H9 (cell line): ENCODE measurements at regions not wholly inside any gene's neighbourhood (a gene's known extent, or its start where the extent isn't known, plus 50 kb on each side); places are given as distances from the start of the nearest gene placed in this dataset.

Source experiments
- DNase-seq: peaks from one replicate; pipeline ENCODE4 v3.0.0-alpha.2; 2017
- H2AFZ ChIP-seq: one replicate; pipeline ENCODE4 v1.6.1; 2013; ENCODE audit warnings: mild to moderate bottlenecking, low read length, control low read depth, moderate library complexity
- H2AK5ac ChIP-seq: 2 replicates; pipeline ENCODE4 v1.6.1; 2013; ENCODE audit warnings: low read length, control low read depth, mixed read lengths; ENCODE audit not compliant: insufficient read length
- H2BK120ac ChIP-seq: one replicate; pipeline ENCODE4 v1.6.1; 2013; ENCODE audit warnings: low read depth, mild to moderate bottlenecking, low read length, control low read depth, inconsistent platforms; ENCODE audit not compliant: poor library complexity, severe bottlenecking
- H2BK12ac ChIP-seq: 2 replicates; pipeline ENCODE4 v1.6.1; 2013; ENCODE audit warnings: low read length, control low read depth, mixed read lengths, low read depth; ENCODE audit not compliant: insufficient read length
- H2BK15ac ChIP-seq: 2 replicates; pipeline ENCODE4 v1.6.1; 2013; ENCODE audit warnings: low read depth, low read length, control low read depth
- H2BK20ac ChIP-seq: one replicate; pipeline ENCODE4 v1.6.1; 2013; ENCODE audit warnings: low read depth, mild to moderate bottlenecking, low read length, control low read depth, inconsistent platforms; ENCODE audit not compliant: poor library complexity, severe bottlenecking
- H2BK5ac ChIP-seq: 2 replicates; pipeline ENCODE4 v1.6.1; 2013; ENCODE audit warnings: low read length, control low read depth, mixed read lengths; ENCODE audit not compliant: insufficient read length
- H3K14ac ChIP-seq: 2 replicates; pipeline ENCODE4 v1.6.1; 2013; ENCODE audit warnings: low read length, control low read depth; ENCODE audit not compliant: insufficient read depth
- H3K18ac ChIP-seq: 2 replicates; pipeline ENCODE4 v1.6.1; 2013; ENCODE audit warnings: low read depth, mild to moderate bottlenecking, mixed read lengths, low read length, control low read depth; ENCODE audit not compliant: insufficient read length
- H3K23ac ChIP-seq: 2 replicates; pipeline ENCODE4 v1.6.1; 2013; ENCODE audit warnings: low read length, control low read depth, mixed read lengths, low read depth; ENCODE audit not compliant: insufficient read length
- H3K23me2 ChIP-seq: 2 replicates; pipeline ENCODE4 v1.6.1; 2013; ENCODE audit warnings: low read depth, mild to moderate bottlenecking, mixed read lengths, low read length, control low read depth; ENCODE audit not compliant: insufficient read length, poor library complexity, severe bottlenecking
- H3K27ac ChIP-seq: 2 replicates; pipeline ENCODE4 v1.5.1; 2013; ENCODE audit warnings: low read length, control low read depth, mixed read lengths, low read depth; ENCODE audit not compliant: insufficient read length
- H3K27me3 ChIP-seq: 2 replicates; pipeline ENCODE4 v1.6.1; 2013; ENCODE audit warnings: low read length, control low read depth, inconsistent platforms; ENCODE audit not compliant: insufficient read depth
- H3K4ac ChIP-seq: 2 replicates; pipeline ENCODE4 v1.6.1; 2013; ENCODE audit warnings: low read depth, mild to moderate bottlenecking, control low read depth, inconsistent platforms, low read length, moderate library complexity
- H3K4me1 ChIP-seq: 2 replicates; pipeline ENCODE4 v1.6.1; 2013; ENCODE audit warnings: low read length, control low read depth, inconsistent platforms; ENCODE audit not compliant: insufficient read depth
- H3K4me2 ChIP-seq: 2 replicates; pipeline ENCODE4 v1.6.1; 2013; ENCODE audit warnings: low read length, control low read depth, mixed read lengths; ENCODE audit not compliant: insufficient read length, insufficient read depth
- H3K56ac ChIP-seq: 2 replicates; pipeline ENCODE4 v1.6.1; 2013; ENCODE audit warnings: low read depth, mild to moderate bottlenecking, mixed read lengths, low read length, control low read depth; ENCODE audit not compliant: insufficient read length
- H3K79me1 ChIP-seq: 2 replicates; pipeline ENCODE4 v1.6.1; 2013; ENCODE audit warnings: low read depth, mild to moderate bottlenecking, moderate library complexity, low read length, control low read depth, inconsistent platforms; ENCODE audit not compliant: insufficient read depth, poor library complexity, severe bottlenecking
- H3K79me2 ChIP-seq: 2 replicates; pipeline ENCODE4 v1.6.1; 2013; ENCODE audit warnings: low read length, control low read depth, inconsistent platforms; ENCODE audit not compliant: insufficient read depth
- H3K9ac ChIP-seq: 2 replicates; pipeline ENCODE4 v1.6.1; 2013; ENCODE audit warnings: low read length, control low read depth, mixed read lengths; ENCODE audit not compliant: insufficient read length; ENCODE audit errors: extremely low read depth
- H3K9me3 ChIP-seq: one replicate; pipeline ENCODE4 v1.6.1; 2013; ENCODE audit warnings: low read depth, low read length, inconsistent platforms; ENCODE audit not compliant: control insufficient read depth
- H3T11ph ChIP-seq: one replicate; pipeline ENCODE4 v1.6.1; 2013; ENCODE audit warnings: mild to moderate bottlenecking, low read length, control low read depth, inconsistent platforms
- H4K20me1 ChIP-seq: one replicate; pipeline ENCODE4 v1.6.1; 2013; ENCODE audit not compliant: control insufficient read depth, insufficient read length, insufficient read depth
- H4K5ac ChIP-seq: 2 replicates; pipeline ENCODE4 v1.6.1; 2013; ENCODE audit warnings: low read depth, mild to moderate bottlenecking, mixed read lengths, low read length, control low read depth; ENCODE audit not compliant: insufficient read length
- H4K8ac ChIP-seq: replicated peaks from 2 replicates; pipeline ENCODE4 v1.6.1; 2013; ENCODE audit warnings: low read length, control low read depth, mixed read lengths, low read depth; ENCODE audit not compliant: insufficient read length
- H4K91ac ChIP-seq: 2 replicates; pipeline ENCODE4 v1.6.1; 2013; ENCODE audit warnings: low read depth, mild to moderate bottlenecking, moderate library complexity, mixed read lengths, low read length, control low read depth; ENCODE audit not compliant: insufficient read length
- H3K27ac Mint-ChIP-seq, 3 experiments: 2 replicates in 2 of 3; 3 replicates in 1 of 3; pipeline ENCODE4 v1.8.0; 2020 to 2021; ENCODE audit warnings: mixed read lengths in 3 of 3, mild to moderate bottlenecking in 1 of 3, moderate library complexity in 1 of 3
- H3K27me3 Mint-ChIP-seq: 2 replicates; pipeline ENCODE4 v1.8.0; 2021; ENCODE audit warnings: low read depth, mild to moderate bottlenecking, moderate library complexity, mixed read lengths
- H3K36me3 Mint-ChIP-seq, 3 experiments: 2 replicates in 2 of 3; 3 replicates in 1 of 3; pipeline ENCODE4 v1.8.0; 2020 to 2021; ENCODE audit warnings: low read depth in 3 of 3, mixed read lengths in 3 of 3; ENCODE audit not compliant: insufficient read depth in 1 of 3
- H3K4me1 Mint-ChIP-seq, 2 experiments: 2 replicates each; pipeline ENCODE4 v1.8.0; 2020; ENCODE audit warnings: mixed read lengths in 2 of 2
- H3K4me3 Mint-ChIP-seq, 2 experiments: 2 replicates in 1 of 2; 3 replicates in 1 of 2; pipeline ENCODE4 v1.8.0; 2020 to 2021; ENCODE audit warnings: mild to moderate bottlenecking in 2 of 2, mixed read lengths in 2 of 2, moderate library complexity in 1 of 2
- H3K9me3 Mint-ChIP-seq, 2 experiments: 2 replicates in 1 of 2; 3 replicates in 1 of 2; pipeline ENCODE4 v1.8.0; 2020; ENCODE audit warnings: mild to moderate bottlenecking in 2 of 2, mixed read lengths in 2 of 2, moderate library complexity in 1 of 2
- WGBS: extraction: QIAGEN DNeasy Blood & Tissue Kit; methylation state at CpG from one replicate; pipeline ENCODE4 v1.1.7; 2013; ENCODE audit warnings: missing lambda C conversion rate, low lambda C conversion rate, mixed read lengths; ENCODE audit not compliant: insufficient read length; ENCODE audit errors: extremely low coverage; 5-methylcytosine and 5-hydroxymethylcytosine counted together
- TF ChIP-seq, protein P1 (sequence below): fragments of 200-600 bp; sonication (generic); conservative IDR thresholded peaks from 3 replicates; pipeline ENCODE4 v1.8.0; 2021; ENCODE audit warnings: antibody characterized with exemption, mild to moderate bottlenecking

DNA sequence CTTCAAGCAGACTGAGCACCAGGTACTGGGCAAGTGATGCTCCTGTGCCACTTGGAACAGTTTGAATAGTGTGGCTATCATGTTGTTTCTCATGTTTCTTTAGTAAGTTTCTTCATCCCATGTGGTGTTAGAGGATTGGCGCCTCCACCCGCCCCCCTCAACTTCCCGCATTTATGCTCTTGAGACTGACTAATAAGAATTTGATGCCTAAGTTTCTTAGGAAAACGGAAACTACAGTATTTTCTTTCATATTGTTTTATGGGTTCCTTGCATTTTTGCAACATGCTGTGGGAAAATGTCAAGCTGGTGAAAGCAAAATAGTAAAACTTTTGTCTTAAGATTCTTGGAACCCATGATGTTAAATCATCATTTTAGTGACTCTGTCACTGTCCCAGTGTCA lies 101.2 kb upstream of the SLC4A4 start:
- Histone ChIP-seq H2BK12ac (no peak overlapping the region), H3K4me2 (no peak overlapping the region), H4K8ac (no peak overlapping the region), H3K27ac (no peak overlapping the region), H3T11ph (no peak overlapping the region), H2AK5ac (no peak overlapping the region), H2BK120ac (no peak overlapping the region), H3K79me2 (no peaks in the 10 kb centered on the region), H2BK15ac (no peak overlapping the region), H4K91ac (no peak overlapping the region), H4K5ac (no peak overlapping the region), H3K23ac (no peak overlapping the region), H4K20me1 (no peaks in the 10 kb centered on the region), H3K4ac (no peak overlapping the region), H3K56ac (no peak overlapping the region), H3K4me1 (no peaks in the 10 kb centered on the region), H3K27me3 (no peaks in the 10 kb centered on the region), H3K9me3 (no peaks in the 10 kb centered on the region), H3K9ac (no peak overlapping the region), H3K79me1 (no peaks in the 10 kb centered on the region), H3K18ac (no peak overlapping the region), H3K23me2 (no peaks in the 10 kb centered on the region), H2BK20ac (no peak overlapping the region), H2AFZ (no peak overlapping the region), H2BK5ac (no peak overlapping the region), H3K14ac (no peak overlapping the region)
- Mint-ChIP-seq H3K4me3 (no peak overlapping the region), H3K4me1 (peaks cover 8 to 10% of the 10 kb centered on the region in 2 experiments), H3K27me3 (no peaks in the 10 kb centered on the region), H3K9me3 (no peaks in the 10 kb centered on the region), H3K36me3 (no peaks in the 10 kb centered on the region), H3K27ac (no peak overlapping the region)
- WGBS, result no CpG with 5 or more reads among the region's 4 CpGs
- DNase-seq, result no peak
- TF ChIP-seq, protein P1, sequence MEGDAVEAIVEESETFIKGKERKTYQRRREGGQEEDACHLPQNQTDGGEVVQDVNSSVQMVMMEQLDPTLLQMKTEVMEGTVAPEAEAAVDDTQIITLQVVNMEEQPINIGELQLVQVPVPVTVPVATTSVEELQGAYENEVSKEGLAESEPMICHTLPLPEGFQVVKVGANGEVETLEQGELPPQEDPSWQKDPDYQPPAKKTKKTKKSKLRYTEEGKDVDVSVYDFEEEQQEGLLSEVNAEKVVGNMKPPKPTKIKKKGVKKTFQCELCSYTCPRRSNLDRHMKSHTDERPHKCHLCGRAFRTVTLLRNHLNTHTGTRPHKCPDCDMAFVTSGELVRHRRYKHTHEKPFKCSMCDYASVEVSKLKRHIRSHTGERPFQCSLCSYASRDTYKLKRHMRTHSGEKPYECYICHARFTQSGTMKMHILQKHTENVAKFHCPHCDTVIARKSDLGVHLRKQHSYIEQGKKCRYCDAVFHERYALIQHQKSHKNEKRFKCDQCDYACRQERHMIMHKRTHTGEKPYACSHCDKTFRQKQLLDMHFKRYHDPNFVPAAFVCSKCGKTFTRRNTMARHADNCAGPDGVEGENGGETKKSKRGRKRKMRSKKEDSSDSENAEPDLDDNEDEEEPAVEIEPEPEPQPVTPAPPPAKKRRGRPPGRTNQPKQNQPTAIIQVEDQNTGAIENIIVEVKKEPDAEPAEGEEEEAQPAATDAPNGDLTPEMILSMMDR, result no peak
